Chondrocyte (in vitro differentiated cells): ENCODE measurements at regions not wholly inside any gene's neighbourhood (a gene's known extent, or its start where the extent isn't known, plus 50 kb on each side); places are given as distances from the start of the nearest gene placed in this dataset.

Experiments
- DNase-seq: peaks from one replicate; pipeline ENCODE4 v3.0.0; 2021; ENCODE audit warnings: mixed read lengths, low spot score
- H3K27ac Mint-ChIP-seq: one replicate; pipeline ENCODE4 v1.8.0; 2021; ENCODE audit warnings: mild to moderate bottlenecking, moderate library complexity, mixed read lengths; ENCODE audit not compliant: unreplicated experiment
- H3K27me3 Mint-ChIP-seq: 2 replicates; pipeline ENCODE4 v1.8.0; 2021; ENCODE audit warnings: low read depth, mixed read lengths
- H3K36me3 Mint-ChIP-seq: 2 replicates; pipeline ENCODE4 v1.8.0; 2021; ENCODE audit warnings: low read depth, mixed read lengths
- H3K4me1 Mint-ChIP-seq: 2 replicates; pipeline ENCODE4 v1.8.0; 2021; ENCODE audit warnings: low read depth, mild to moderate bottlenecking, mixed read lengths
- H3K4me3 Mint-ChIP-seq: one replicate; pipeline ENCODE4 v1.8.0; 2021; ENCODE audit warnings: mild to moderate bottlenecking, moderate library complexity, mixed read lengths; ENCODE audit not compliant: unreplicated experiment
- H3K9me3 Mint-ChIP-seq: 2 replicates; pipeline ENCODE4 v1.8.0; 2021; ENCODE audit warnings: low read depth, mixed read lengths
- TF ChIP-seq, protein P1 (sequence below): fragments of 200-600 bp; sonication (generic); IDR thresholded peaks from 2 replicates; pipeline ENCODE4 v1.5.0; 2021; ENCODE audit warnings: antibody characterized with exemption, mild to moderate bottlenecking, moderate library complexity

DNA sequence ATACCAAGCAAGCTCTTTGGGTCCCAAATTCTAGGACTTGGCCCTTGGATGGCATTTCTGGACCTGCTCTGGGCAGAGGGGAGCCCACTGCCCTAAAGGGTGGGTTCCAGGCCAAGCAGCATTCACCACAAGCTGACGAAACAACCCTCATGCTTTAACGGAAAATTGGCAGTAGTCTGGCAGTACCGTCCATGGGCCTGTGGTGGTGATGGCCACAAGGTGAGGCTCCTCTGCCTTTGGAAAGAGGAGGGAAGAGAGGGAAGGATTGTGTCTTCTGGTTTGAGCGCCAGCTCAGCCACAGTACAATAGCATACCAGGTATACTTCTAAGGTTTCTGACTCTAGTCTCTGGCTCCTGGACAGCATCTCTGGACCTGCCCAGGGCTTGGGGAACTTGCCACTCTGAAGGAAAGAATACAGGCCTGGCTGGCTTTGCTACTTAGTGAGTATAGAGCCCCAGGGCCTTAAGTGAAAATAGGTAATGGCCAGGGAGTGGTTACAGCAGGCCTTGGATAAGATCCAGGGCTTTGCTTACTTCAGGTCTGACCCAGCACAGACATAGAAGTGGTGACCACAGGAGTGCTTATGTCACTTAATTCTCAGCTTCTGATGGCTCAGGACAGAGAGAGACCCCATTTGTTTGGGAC lies 595.5 kb downstream of the LMO7 start:
- no peaks in the 10 kb centered on the region for H3K4me1 Mint-ChIP-seq
- no peak overlapping the region for H3K4me3 Mint-ChIP-seq
- H3K36me3 Mint-ChIP-seq: no peaks in the 10 kb centered on the region
- H3K27me3 Mint-ChIP-seq: peaks cover 20% of the 10 kb centered on the region
- no peak for DNase-seq
- H3K9me3 Mint-ChIP-seq: no peaks in the 10 kb centered on the region
- H3K27ac Mint-ChIP-seq: no peak overlapping the region
- TF ChIP-seq, protein P1, sequence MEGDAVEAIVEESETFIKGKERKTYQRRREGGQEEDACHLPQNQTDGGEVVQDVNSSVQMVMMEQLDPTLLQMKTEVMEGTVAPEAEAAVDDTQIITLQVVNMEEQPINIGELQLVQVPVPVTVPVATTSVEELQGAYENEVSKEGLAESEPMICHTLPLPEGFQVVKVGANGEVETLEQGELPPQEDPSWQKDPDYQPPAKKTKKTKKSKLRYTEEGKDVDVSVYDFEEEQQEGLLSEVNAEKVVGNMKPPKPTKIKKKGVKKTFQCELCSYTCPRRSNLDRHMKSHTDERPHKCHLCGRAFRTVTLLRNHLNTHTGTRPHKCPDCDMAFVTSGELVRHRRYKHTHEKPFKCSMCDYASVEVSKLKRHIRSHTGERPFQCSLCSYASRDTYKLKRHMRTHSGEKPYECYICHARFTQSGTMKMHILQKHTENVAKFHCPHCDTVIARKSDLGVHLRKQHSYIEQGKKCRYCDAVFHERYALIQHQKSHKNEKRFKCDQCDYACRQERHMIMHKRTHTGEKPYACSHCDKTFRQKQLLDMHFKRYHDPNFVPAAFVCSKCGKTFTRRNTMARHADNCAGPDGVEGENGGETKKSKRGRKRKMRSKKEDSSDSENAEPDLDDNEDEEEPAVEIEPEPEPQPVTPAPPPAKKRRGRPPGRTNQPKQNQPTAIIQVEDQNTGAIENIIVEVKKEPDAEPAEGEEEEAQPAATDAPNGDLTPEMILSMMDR: no peak

DNA sequence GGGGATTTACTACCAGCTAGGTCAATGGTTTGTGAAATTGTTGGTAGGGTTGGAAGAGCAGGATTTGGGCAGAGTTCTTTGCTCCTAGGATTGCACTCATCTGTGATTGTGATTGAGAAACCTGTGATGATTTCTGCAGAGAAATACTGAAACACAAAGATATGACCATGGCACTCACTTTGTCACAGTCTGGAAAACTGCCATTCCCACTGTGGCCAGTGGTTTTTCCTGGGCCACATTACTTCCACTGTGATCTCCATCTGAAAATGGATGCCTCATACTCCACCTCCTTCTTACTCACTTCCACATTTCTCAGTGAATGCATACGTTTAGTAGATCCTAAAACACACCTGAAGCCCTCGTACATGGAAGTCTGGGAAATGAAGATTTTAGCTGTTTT lies 593.2 kb downstream of the LMO7 start:
- H3K36me3 Mint-ChIP-seq: no peaks in the 10 kb centered on the region
- H3K4me1 Mint-ChIP-seq: peaks cover 4% of the 10 kb centered on the region
- DNase-seq: no peak
- H3K9me3 Mint-ChIP-seq: no peaks in the 10 kb centered on the region
- H3K4me3 Mint-ChIP-seq: no peak overlapping the region
- peaks cover 21% of the 10 kb centered on the region for H3K27me3 Mint-ChIP-seq
- H3K27ac Mint-ChIP-seq: no peak overlapping the region
- TF ChIP-seq, protein P1: no peak

DNA sequence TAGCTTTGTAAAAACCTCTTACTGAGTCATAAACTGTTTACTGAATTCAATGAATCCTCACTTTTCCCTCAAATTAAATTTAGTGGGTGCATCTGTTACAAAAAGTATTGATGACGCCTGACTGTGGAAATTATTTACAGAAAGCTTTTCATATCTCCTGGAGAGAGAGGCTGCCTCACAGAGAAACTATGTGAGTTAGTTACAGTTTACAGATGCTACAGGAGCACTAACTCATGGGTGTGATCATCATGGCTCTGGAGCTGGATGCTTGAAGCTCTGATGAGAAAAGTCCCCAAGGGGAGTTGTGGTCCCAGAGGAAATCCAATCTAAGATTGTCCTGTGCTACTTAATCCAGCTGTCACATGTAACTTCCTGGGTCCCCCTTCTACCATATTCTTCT lies 590.8 kb downstream of the LMO7 start:
- Mint-ChIP-seq H3K27ac (no peak overlapping the region), H3K9me3 (no peaks in the 10 kb centered on the region), H3K27me3 (peaks cover 13% of the 10 kb centered on the region), H3K4me3 (no peak overlapping the region), H3K36me3 (no peaks in the 10 kb centered on the region), H3K4me1 (peaks cover 4% of the 10 kb centered on the region)
- DNase-seq: no peak
- TF ChIP-seq, protein P1: no peak

DNA sequence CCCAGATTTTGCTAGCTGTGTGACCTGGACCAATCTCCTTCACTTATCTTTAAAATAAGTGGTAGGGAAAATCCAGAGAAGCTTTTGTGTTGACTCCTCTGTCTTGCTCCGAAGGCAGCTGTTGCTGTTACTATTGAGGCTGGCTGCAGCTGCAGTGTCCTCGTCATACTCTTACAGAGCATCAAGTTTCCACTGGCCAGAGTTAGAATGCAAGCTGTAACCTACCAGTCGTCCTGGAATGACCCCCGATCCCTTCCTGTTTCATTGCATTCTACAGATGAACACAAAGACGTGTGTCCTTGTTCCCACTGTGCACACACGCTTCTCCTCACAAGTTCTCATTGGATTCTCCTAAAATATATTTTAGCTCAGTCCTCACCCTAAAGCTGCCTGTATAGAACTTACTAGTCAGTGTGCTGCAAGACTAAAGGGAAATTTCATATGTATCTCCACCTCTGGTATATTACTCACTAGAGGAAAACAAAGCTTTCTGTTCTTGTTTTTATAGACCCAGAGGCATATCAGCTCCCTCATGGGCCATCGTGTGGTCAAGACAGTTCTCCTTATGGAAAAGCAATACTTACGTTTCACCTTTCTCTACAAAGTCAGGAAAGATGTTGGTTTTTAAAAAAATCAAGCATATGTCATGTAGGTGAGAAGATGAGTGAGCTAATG lies 589.8 kb downstream of the LMO7 start:
- DNase-seq: no peak

DNA sequence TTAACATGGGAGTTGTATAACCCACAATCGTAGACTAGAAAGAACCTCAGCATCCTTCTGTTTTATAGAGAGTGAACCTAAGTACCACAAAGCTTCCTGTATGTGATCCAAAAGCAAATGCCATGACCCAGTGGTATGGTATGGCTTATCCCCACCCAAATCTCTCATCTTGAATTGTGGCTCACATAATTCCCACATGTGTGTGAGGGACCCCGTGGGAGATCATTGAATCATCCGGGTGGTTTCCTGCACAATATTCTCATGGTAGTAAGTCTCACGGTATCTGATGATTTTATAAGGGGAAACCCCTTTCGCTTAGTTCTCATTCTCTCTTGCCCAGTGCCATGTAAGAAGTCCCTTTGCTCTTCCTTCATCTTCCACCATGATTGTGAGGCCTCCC lies 587.9 kb downstream of the LMO7 start:
- H3K27me3 Mint-ChIP-seq: peaks cover 12% of the 10 kb centered on the region
- no peaks in the 10 kb centered on the region for H3K36me3 Mint-ChIP-seq
- no peak for DNase-seq
- H3K27ac Mint-ChIP-seq: no peak overlapping the region
- no peak overlapping the region for H3K4me3 Mint-ChIP-seq
- no peaks in the 10 kb centered on the region for H3K9me3 Mint-ChIP-seq
- peaks cover 4% of the 10 kb centered on the region for H3K4me1 Mint-ChIP-seq
- TF ChIP-seq, protein P1: no peak

More for the DNA sequence above, 589.8 kb downstream of the LMO7 start:
- Mint-ChIP-seq H3K4me3 (no peak overlapping the region), H3K27me3 (peaks cover 13% of the 10 kb centered on the region), H3K9me3 (no peaks in the 10 kb centered on the region), H3K27ac (no peak overlapping the region), H3K36me3 (no peaks in the 10 kb centered on the region), H3K4me1 (peaks cover 4% of the 10 kb centered on the region)
- TF ChIP-seq, protein P1: no peak
